Adrenal gland (tissue), 5 donors: ENCODE measurements at regions not wholly inside any gene's neighbourhood (a gene's known extent, or its start where the extent isn't known, plus 50 kb on each side); places are given as distances from the start of the nearest gene placed in this dataset.

ENCODE experiments used
- POLR2A ChIP-seq, 2 donors: fragments of 450-650 bp; IDR thresholded peaks; one replicate each; pipeline ENCODE4 v1.6.1; 2017; ENCODE audit warnings: antibody characterized with exemption in 2 of 2, mild to moderate bottlenecking in 2 of 2, moderate library complexity in 1 of 2
- TF ChIP-seq, protein P1 (sequence below), 6 experiments: fragments of 450-650 bp in 4 of 6; fragments of 200-600 bp in 2 of 6; sonication (generic) in 1 of 6; IDR thresholded peaks; 1 replicate in 5 of 6; 2 replicates in 1 of 6; pipeline versions ENCODE4 v1.5.1 to v1.8.0; 2016 to 2021; ENCODE audit warnings: antibody characterized with exemption in 6 of 6, mild to moderate bottlenecking in 2 of 6, moderate library complexity in 1 of 6
- donor health status: DM: no; HTN: no; CAD: no.

- TF ChIP-seq, protein P1, sequence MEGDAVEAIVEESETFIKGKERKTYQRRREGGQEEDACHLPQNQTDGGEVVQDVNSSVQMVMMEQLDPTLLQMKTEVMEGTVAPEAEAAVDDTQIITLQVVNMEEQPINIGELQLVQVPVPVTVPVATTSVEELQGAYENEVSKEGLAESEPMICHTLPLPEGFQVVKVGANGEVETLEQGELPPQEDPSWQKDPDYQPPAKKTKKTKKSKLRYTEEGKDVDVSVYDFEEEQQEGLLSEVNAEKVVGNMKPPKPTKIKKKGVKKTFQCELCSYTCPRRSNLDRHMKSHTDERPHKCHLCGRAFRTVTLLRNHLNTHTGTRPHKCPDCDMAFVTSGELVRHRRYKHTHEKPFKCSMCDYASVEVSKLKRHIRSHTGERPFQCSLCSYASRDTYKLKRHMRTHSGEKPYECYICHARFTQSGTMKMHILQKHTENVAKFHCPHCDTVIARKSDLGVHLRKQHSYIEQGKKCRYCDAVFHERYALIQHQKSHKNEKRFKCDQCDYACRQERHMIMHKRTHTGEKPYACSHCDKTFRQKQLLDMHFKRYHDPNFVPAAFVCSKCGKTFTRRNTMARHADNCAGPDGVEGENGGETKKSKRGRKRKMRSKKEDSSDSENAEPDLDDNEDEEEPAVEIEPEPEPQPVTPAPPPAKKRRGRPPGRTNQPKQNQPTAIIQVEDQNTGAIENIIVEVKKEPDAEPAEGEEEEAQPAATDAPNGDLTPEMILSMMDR (IDR thresholded peaks at IDR 0.05), result no peak
- no peak for TF ChIP-seq POLR2A (IDR thresholded peaks at IDR 0.05)
Measured at GRCh38 chr12:78331181-78331580, 500.5 kb downstream of the NAV3 start.
